HUDEP-2 (cell line): ENCODE measurements at regions not wholly inside any gene's neighbourhood (a gene's known extent, or its start where the extent isn't known, plus 50 kb on each side); places are given as distances from the start of the nearest gene placed in this dataset.
A peak's percentile ranks its signal among the peaks of the same experiment; 100 is the strongest.

Source experiments
- DNase-seq, 76 experiments: peaks; one replicate each; lab custom pipeline; 2025; ENCODE audit not compliant: unreplicated experiment in 76 of 76; lab: John Stamatoyannopoulos, UW

GRCh38 chr13:26967119-26968038 lies 204.2 kb downstream of the USP12 start:
- no peak for DNase-seq

- DNase-seq: no peak
Observed at GRCh38 chr13:26966701-26967080, 204.9 kb downstream of the USP12 start.

GRCh38 chr13:26965952-26966700 lies 205.5 kb downstream of the USP12 start:
- DNase-seq: no peak

GRCh38 chr13:26964278-26965250 lies 204.0 kb upstream of the GPR12 start:
- DNase-seq: no peak

- no peak for DNase-seq
Observed at GRCh38 chr13:26962671-26963070, 202.1 kb upstream of the GPR12 start.

GRCh38 chr13:26961890-26962615 lies 201.5 kb upstream of the GPR12 start:
- peak in 1 of 76 experiments; percentile 2 for DNase-seq

GRCh38 chr13:26957182-26957581 lies 196.6 kb upstream of the GPR12 start:
- DNase-seq: no peak

- DNase-seq: no peak
Observed at GRCh38 chr13:26956522-26957142, 196.0 kb upstream of the GPR12 start.

GRCh38 chr13:26954976-26955375 lies 194.4 kb upstream of the GPR12 start:
- DNase-seq: no peak

- DNase-seq: no peak
Observed at GRCh38 chr13:26953291-26953690, 192.7 kb upstream of the GPR12 start.

- DNase-seq: no peak
Observed at GRCh38 chr13:26952551-26953143, 192.1 kb upstream of the GPR12 start.

- DNase-seq: no peak
Observed at GRCh38 chr13:26951581-26952177, 191.1 kb upstream of the GPR12 start.

- no peak for DNase-seq
Observed at GRCh38 chr13:26950968-26951367, 190.4 kb upstream of the GPR12 start.

- DNase-seq: no peak
Observed at GRCh38 chr13:26950546-26950945, 190.0 kb upstream of the GPR12 start.

GRCh38 chr13:26949701-26950502 lies 189.3 kb upstream of the GPR12 start:
- DNase-seq: no peak

GRCh38 chr13:26948353-26948752 lies 187.8 kb upstream of the GPR12 start:
- no peak for DNase-seq

- peak in 37 of 76 experiments; percentile 1 to 62 (median 29) for DNase-seq
Observed at GRCh38 chr13:26946684-26947343, 186.2 kb upstream of the GPR12 start.
